Lung (tissue), 11 donors: ENCODE measurements at regions not wholly inside any gene's neighbourhood (a gene's known extent, or its start where the extent isn't known, plus 50 kb on each side); places are given as distances from the start of the nearest gene placed in this dataset.

Experiments used
- ATAC-seq: fragments of 200-7000 bp; cut with Tn5 transposase; one replicate; pipeline ENCODE4 v1.9.1; 2020; ENCODE audit warnings: moderate number of reproducible peaks; ENCODE audit not compliant: insufficient read depth, low FRiP score
- DNase-seq, 3 donors: peaks; one replicate each; pipeline ENCODE4 v3.0.0-alpha.2; 2013 to 2017
- H3K27ac ChIP-seq, 2 donors: one replicate each; pipeline ENCODE4 v1.5.1; 2013; ENCODE audit warnings: mild to moderate bottlenecking in 2 of 2, moderate library complexity in 2 of 2, control low read depth in 1 of 2, inconsistent platforms in 1 of 2, low read depth in 1 of 2, low read length in 1 of 2
- H3K27me3 ChIP-seq, 3 donors: one replicate each; pipeline ENCODE4 v1.5.1; 2013; ENCODE audit warnings: low read length in 2 of 3; ENCODE audit not compliant: control insufficient read depth in 3 of 3, insufficient read depth in 3 of 3
- H3K36me3 ChIP-seq, 4 donors: one replicate each; pipeline ENCODE4 v1.5.1; 2013; ENCODE audit warnings: low read length in 4 of 4, mild to moderate bottlenecking in 1 of 4, moderate library complexity in 1 of 4; ENCODE audit not compliant: control insufficient read depth in 4 of 4, insufficient read depth in 4 of 4
- H3K4me1 ChIP-seq, 5 donors: one replicate each; pipeline ENCODE4 v1.5.1; 2013; ENCODE audit warnings: low read length in 5 of 5, mild to moderate bottlenecking in 2 of 5, moderate library complexity in 1 of 5; ENCODE audit not compliant: control insufficient read depth in 5 of 5, insufficient read depth in 5 of 5
- H3K4me3 ChIP-seq: one replicate; pipeline ENCODE4 v1.5.1; 2013; ENCODE audit warnings: mild to moderate bottlenecking, control low read depth, moderate library complexity
- H3K9ac ChIP-seq, 2 donors: one replicate each; pipeline ENCODE4 v1.5.1; 2013; ENCODE audit warnings: low read length in 2 of 2, control low read depth in 1 of 2; ENCODE audit not compliant: insufficient read depth in 1 of 2
- H3K9me3 ChIP-seq, 4 donors: one replicate each; pipeline ENCODE4 v1.5.1; 2013; ENCODE audit warnings: low read length in 3 of 4, mild to moderate bottlenecking in 1 of 4, moderate library complexity in 1 of 4; ENCODE audit not compliant: control insufficient read depth in 4 of 4, insufficient read depth in 3 of 4
- CTCF ChIP-seq: IDR thresholded peaks from 2 replicates; pipeline ENCODE4 v1.5.1; 2012; ENCODE audit warnings: mild to moderate bottlenecking; ENCODE audit errors: control extremely low read depth, extremely low read depth
- WGBS, 2 donors: extraction: QIAGEN DNeasy Blood & Tissue Kit; methylation state at CpG; one replicate each; pipeline ENCODE4 v1.1.7; 2013; 5-methylcytosine and 5-hydroxymethylcytosine counted together
- donor health status: control.
- donor health status: control.
- donor health status: Bipolar disorder and iron deficiency.
- donor health status: healthy.
- donor health status: DM: yes; HTN: yes; CAD: no.

GRCh38 chr2:10501451-10501961, 53.4 kb upstream of the ODC1 start:
- Histone ChIP-seq H3K27me3 (no peaks in the 10 kb centered on the region), H3K9me3 (no peaks in the 10 kb centered on the region), H3K9ac (no peak overlapping the region), H3K27ac (no peak overlapping the region), H3K4me1 (peaks cover 0 to 11% (median 0%) of the 10 kb centered on the region in 5 donors), H3K4me3 (no peak overlapping the region), H3K36me3 (no peaks in the 10 kb centered on the region)
- 87 to 89% methylated on average over 9 of the region's 9 CpGs for WGBS, 2 donors
- DNase-seq (no peak), ATAC-seq (no peak)
- no peak for TF ChIP-seq CTCF

- no peak for DNase-seq
Observed at GRCh38 chr2:10500601-10501361, 52.7 kb upstream of the ODC1 start.

GRCh38 chr2:10499911-10500521, 51.9 kb upstream of the ODC1 start:
- 85 to 90% methylated on average over 16 of the region's 16 CpGs for WGBS, 2 donors
- no peaks in the 10 kb centered on the region for H3K36me3 ChIP-seq
- no peaks in the 10 kb centered on the region for H3K9me3 ChIP-seq
- H3K4me3 ChIP-seq: no peak overlapping the region
- no peak overlapping the region for H3K9ac ChIP-seq
- ATAC-seq (no peak), DNase-seq (no peak)
- peaks cover 0 to 11% (median 0%) of the 10 kb centered on the region in 5 donors for H3K4me1 ChIP-seq
- TF ChIP-seq CTCF: no peak
- no peak overlapping the region for H3K27ac ChIP-seq
- no peaks in the 10 kb centered on the region for H3K27me3 ChIP-seq

More at GRCh38 chr2:10500601-10501361, 52.7 kb upstream of the ODC1 start:
- Histone ChIP-seq H3K4me3 (no peak overlapping the region), H3K36me3 (no peaks in the 10 kb centered on the region), H3K9me3 (no peaks in the 10 kb centered on the region), H3K27ac (no peak overlapping the region), H3K27me3 (no peaks in the 10 kb centered on the region), H3K4me1 (peaks cover 0 to 11% (median 0%) of the 10 kb centered on the region in 5 donors), H3K9ac (no peak overlapping the region)
- ATAC-seq: no peak
- no peak for TF ChIP-seq CTCF
- WGBS, 2 donors: 60 to 72% methylated on average over 22 of the region's 22 CpGs
